ENCODE measurements at regions not wholly inside any gene's neighbourhood (a gene's known extent, or its start where the extent isn't known, plus 50 kb on each side); places are given as distances from the start of the nearest gene placed in this dataset.

DNA sequence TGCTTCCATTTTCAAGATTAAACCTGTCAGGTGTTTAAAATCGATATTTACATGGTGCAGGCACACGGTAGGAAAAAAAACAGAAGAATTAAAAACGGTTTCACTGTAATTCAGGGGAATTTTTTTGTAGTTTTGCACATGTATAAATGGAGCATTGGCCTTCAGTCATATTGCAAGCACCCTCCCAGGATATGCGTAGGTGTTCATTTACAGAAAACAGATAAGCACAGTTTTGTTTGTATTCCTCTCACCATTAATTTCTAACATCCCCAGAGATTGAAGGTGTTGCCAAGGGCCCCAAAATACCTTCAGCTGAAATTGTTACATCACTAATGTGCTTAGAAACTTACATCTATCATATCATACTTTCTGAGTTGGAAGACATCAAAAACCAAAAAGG is 427.1 kb upstream of the NR2F2 start:
- TF ChIP-seq, protein P1, sequence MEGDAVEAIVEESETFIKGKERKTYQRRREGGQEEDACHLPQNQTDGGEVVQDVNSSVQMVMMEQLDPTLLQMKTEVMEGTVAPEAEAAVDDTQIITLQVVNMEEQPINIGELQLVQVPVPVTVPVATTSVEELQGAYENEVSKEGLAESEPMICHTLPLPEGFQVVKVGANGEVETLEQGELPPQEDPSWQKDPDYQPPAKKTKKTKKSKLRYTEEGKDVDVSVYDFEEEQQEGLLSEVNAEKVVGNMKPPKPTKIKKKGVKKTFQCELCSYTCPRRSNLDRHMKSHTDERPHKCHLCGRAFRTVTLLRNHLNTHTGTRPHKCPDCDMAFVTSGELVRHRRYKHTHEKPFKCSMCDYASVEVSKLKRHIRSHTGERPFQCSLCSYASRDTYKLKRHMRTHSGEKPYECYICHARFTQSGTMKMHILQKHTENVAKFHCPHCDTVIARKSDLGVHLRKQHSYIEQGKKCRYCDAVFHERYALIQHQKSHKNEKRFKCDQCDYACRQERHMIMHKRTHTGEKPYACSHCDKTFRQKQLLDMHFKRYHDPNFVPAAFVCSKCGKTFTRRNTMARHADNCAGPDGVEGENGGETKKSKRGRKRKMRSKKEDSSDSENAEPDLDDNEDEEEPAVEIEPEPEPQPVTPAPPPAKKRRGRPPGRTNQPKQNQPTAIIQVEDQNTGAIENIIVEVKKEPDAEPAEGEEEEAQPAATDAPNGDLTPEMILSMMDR (optimal IDR thresholded peaks at IDR 0.05 in 1 of 3, IDR thresholded peaks at IDR 0.05 in 1 of 3, conservative IDR thresholded peaks at IDR 0.05 in 1 of 3; ENCODE audit: extremely low read depth in 1 of 3, insufficient read depth in 2 of 3, low read length in 3 of 3), result no peak
- no peak for TF ChIP-seq EZH2 (IDR thresholded peaks at IDR 0.05; ENCODE audit: low read length)

Data from keratinocyte (primary cell).